Stimulated activated CD4-positive, alpha-beta T cell treated with anti-CD3 and anti-CD28 coated beads, Interleukin-2, amount 100 ng/mL, for 4 hours (primary cell): ENCODE measurements at regions not wholly inside any gene's neighbourhood (a gene's known extent, or its start where the extent isn't known, plus 50 kb on each side); places are given as distances from the start of the nearest gene placed in this dataset.
"Not testable (repeated sequence)": the region's sequence is repeated elsewhere in the genome, so short reads cannot be mapped to it uniquely, and the experiment has no call there.

Experiments
- DNase-seq: peaks from one replicate; pipeline ENCODE4 v3.0.0-alpha.2; 2020; ENCODE audit warnings: low read depth

- DNase-seq: not testable (repeated sequence)
Observed at GRCh38 chr15:22134941-22135566, 54.7 kb downstream of the OR4M2 start.

GRCh38 chr15:22137572-22137971, 57.2 kb downstream of the OR4M2 start:
- DNase-seq: not testable (repeated sequence)

GRCh38 chr15:22141106-22141505, 60.8 kb downstream of the OR4M2 start:
- not testable (repeated sequence) for DNase-seq

- not testable (repeated sequence) for DNase-seq
Observed at GRCh38 chr15:22148109-22148508, 67.8 kb downstream of the OR4M2 start.

GRCh38 chr15:22158243-22158642, 77.9 kb downstream of the OR4M2 start:
- DNase-seq: not testable (repeated sequence)

DNA sequence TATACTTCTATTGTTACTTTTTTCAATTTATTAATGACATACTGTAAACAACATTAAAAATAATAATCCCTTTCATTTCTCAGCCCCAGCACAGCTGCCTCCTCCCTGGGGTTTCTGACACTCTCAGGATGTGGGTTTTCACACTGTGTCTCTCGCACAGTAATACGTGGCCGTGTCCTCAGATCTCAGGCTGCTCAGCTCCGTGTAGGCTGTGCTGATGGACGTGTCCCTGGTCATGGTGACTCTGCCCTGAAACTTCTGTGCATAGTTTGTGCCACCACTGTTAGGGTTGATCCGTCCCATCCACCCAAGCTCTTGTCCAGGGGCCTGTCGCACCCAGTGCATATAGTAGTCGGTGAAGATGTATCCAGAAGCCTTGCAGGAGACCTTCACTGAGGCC, 80.0 kb downstream of the OR4M2 start:
- not testable (repeated sequence) for DNase-seq

DNA sequence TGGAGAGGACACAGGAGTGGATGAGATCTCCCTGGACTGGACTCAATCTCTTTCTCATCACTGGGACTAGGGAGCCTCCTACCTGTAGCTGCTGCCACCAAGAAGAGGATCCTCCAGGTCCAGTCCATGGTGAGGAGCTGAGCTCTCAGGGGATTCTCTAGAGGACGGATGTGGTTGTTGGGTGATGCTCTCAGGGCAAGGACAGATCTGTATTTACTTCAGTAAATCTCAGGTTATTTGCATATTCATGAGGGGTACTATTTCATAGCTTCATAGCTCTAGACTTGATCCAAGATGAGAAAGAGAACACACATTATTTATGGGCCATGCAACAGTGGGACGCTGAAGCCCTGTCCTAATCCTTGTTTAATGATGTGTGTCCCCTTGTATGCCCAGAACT, 80.4 kb downstream of the OR4M2 start:
- DNase-seq: not testable (repeated sequence)

DNA sequence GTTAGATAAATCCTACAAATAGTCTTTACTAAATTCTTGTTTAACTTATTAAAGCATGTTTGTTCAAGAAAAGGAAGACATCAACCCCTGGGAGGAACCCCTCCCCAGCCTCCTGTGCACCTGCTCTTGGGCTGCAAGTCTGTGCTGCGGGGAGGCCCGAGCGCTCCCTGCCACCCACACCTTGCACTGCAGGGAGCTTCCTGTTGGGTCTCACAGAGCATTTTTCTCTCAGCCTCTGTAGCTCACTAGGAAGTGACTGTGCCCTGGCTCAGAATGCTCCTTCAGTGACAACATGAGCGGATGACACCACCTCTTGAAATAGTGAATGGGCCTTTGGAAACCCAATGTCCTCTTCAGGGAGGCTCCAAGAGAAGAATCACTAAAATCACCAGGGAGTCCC, 81.1 kb downstream of the OR4M2 start:
- DNase-seq: not testable (repeated sequence)

DNA sequence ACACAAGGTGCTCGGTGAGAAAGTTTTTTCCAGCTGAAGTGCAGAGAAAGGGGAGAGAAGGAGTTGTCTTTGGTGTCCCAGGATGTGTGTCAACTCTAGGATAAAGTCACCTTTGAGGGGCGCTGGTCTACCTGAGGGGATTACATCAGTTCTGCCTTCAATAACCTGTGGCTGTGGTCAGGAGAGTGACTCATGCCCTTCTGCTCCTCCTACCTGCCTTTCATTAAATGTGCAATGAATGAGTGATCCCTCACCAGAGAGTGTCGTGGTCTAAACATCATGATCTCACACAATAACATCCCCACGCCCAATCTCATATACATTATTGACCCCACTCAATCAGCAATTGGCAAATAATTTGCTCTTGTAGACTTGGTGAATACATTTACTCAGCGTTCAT, 83.4 kb downstream of the OR4M2 start:
- not testable (repeated sequence) for DNase-seq

- DNase-seq: not testable (repeated sequence)
Observed at GRCh38 chr15:22167521-22167920, 87.2 kb downstream of the OR4M2 start.

- not testable (repeated sequence) for DNase-seq
Observed at GRCh38 chr15:22173029-22173998, 93.0 kb downstream of the OR4M2 start.

GRCh38 chr15:22174088-22174487, 93.8 kb downstream of the OR4M2 start:
- not testable (repeated sequence) for DNase-seq

DNA sequence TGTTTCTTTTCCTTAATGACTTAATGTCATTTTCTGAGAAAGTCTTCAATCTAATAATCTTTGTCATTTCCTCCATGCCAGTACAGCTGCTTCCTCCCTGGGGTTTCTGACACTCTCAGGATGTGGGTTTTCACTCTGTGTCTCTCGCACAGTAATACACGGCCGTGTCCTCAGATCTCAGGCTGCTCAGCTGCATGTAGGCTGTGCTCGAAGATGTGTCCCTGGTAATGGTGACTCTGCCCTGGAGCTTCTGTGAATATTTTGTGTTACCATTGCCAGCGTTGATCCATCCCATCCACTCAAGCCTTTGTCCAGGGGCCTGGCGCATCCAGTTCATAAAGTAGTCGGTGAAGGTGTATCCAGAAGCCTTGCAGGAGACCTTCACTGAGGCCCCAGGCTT, 97.6 kb downstream of the OR4M2 start:
- not testable (repeated sequence) for DNase-seq

DNA sequence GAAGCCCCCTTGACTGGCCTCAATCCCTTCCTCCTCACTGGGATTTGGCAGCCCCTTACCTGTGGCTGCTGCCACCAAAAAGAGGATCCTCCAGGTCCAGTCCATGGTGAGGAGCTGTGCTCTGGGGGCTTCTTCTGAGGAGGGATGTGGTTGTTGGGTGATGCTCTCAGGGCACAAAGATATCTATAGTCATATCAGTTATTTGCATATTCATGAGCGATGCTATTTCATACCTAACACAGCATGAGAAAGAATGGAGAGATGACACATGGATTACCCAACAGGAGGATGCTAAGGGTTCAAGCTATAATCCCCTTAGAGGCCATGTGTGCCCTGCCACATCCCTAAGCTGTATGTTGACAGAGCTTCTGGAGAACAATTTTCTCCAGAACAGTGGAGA, 98.1 kb downstream of the OR4M2 start:
- DNase-seq: not testable (repeated sequence)

- not testable (repeated sequence) for DNase-seq
Observed at GRCh38 chr15:22179043-22179442, 98.7 kb downstream of the OR4M2 start.

DNA sequence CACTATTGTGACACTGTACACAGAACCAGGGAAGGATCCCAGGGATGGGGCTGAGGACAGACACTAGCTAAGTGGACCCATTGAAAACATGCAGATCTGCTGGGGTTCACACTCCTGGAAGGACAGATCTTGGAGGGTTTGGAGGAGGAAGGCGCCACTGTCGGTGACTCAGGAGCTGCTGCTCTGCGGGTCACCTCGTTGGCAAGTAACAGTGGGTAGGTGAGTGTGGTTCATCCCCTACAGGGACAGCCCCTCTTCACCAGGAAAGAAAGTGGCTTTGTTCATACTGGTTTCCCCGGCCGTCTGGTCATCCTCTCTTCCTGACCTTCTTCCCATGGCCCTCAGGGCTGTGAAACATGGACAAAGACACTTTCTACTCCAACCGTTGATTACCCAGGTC, 100.3 kb downstream of the OR4M2 start:
- not testable (repeated sequence) for DNase-seq

- DNase-seq: not testable (repeated sequence)
Observed at GRCh38 chr15:22184678-22185077, 104.4 kb downstream of the OR4M2 start.

- DNase-seq: not testable (repeated sequence)
Observed at GRCh38 chr15:22186846-22187532, 106.7 kb downstream of the OR4M2 start.

DNA sequence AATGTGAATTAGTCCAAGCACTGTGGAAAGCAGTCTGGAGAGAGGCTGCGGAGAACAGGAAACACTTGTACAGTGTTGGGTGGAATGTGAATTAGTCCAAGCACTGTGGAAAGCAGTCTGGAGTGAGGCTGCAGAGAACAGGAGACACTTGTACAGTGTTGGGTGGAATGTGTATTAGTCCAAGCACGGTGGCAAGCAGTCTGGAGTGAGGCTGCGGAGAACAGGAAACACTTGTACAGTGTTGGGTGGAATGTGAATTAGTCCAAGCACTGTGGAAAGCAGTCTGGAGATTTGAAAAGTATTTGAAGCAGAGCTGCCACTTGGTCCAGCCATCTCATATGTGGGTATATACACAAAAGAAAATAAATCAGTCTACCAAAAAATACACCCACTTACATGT, 111.5 kb downstream of the OR4M2 start:
- not testable (repeated sequence) for DNase-seq

DNA sequence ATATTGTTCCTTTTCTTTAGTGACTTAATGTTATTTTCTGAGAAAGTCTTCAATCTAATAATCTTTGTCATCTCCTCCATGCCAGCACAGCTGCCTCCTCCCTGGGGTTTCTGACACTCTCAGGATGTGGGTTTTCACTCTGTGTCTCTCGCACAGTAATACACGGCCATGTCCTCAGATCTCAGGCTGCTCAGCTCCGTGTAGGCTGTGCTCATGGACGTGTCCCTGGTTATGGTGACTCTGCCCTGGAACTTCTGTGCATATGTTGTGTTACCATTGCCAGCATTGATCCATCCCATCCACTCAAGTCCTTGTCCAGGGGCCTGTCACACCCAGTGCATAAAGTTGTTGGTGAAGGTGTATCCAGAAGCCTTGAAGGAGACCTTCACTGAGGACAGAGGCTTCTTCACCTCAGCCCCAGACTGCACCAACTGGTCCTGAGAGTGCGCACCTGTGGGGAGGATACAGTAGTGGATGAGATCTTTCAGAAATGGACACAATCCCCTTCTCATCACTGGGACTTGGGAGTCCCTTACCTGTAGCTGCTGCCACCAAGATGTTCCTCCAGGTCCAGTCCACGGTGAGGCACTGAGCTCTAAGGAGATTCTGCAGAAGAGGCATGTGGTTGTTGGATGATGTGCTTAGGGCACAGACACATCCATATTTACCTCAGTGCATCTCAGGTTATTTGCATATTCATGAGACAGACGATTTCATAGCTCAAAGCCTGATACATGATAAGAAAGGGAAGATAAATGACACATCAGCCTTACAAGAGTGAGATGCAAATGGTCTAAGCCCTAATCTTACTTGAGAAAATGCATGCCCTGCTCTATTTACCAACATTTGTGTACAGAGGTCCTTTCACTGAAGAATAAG, 114.7 kb downstream of the OR4M2 start:
- DNase-seq: not testable (repeated sequence)

DNA sequence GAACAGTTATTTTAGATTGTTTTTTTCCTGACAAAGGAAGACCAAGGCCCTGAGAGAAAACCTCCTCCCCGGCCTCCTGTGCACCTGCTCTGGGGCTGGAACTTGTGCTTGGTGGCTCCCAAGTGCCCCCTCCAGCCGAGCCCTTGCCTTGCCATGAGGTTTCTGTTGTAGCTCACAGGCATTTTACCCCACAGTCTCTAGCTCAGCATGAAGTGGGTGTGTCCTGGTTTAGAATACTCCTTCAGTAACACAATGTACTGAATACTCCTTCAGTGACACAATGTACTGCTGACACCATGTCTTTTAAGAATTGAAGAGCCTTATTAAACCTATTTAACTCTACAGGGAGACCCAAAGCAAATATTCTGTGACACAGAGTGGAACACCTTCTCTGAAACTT, 116.1 kb downstream of the OR4M2 start:
- not testable (repeated sequence) for DNase-seq
